ENCODE measurements at regions not wholly inside any gene's neighbourhood (a gene's known extent, or its start where the extent isn't known, plus 50 kb on each side); places are given as distances from the start of the nearest gene placed in this dataset.
"Not testable (repeated sequence)": the region's sequence is repeated elsewhere in the genome, so short reads cannot be mapped to it uniquely, and the experiment has no call there.

- intact Hi-C loops (cut with DNase I); H3K27me3 ChIP-seq; H3K4me1 ChIP-seq (replicated peaks in 1 of 2); H3K36me3 ChIP-seq (replicated peaks in 1 of 2); H3K9me3 ChIP-seq (replicated peaks in 1 of 3); H3K4me3 ChIP-seq: not testable (repeated sequence)
- peak in 1 of 2 donors; percentile 38 for TF ChIP-seq POLR2A (IDR thresholded peaks at IDR 0.05)
- peak overlapping the region in 3 of 5 donors; percentile 43 to 85 (median 74) for H3K27ac ChIP-seq
- WGBS, 4 donors: 30 to 56% (median 40%) methylated on average over 5 to 19 of the region's 19 CpGs
- peak; percentile 64 to 86 (median 81) for DNase-seq
These were observed 137.3 kb upstream of the ZNF469 start for GRCh38 chr16:88245241-88246081.

DNA sequence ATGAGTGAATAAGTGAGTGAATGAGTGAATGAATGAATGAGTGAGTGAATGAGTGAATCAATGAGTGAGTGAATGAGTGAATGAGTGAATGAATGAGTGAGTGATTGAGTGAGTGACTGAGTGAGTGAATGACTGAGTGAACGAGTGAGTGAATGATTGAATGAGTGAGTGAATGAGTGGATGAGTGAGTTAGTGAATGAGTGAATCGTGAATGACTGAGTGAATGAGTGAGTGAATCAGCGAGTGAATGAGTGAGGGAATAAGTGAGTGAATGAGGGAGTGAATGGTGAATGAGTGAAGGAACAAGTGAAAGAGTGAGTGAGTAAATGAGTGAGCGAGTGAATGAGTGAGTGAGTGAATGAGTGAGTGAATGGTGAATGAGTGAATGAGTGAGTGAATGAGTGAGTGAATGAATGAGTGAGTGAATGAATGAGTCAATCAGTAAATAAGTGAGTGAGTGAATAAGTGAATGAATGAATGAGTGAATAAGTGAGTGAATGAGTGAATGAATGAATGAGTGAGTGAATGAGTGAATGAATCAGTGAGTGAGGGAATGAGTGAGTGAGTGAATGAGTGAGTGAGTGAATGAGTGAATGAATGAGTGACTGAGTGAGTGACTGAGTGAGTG, 135.7 kb upstream of the ZNF469 start:
- intact Hi-C loops (cut with DNase I); H3K36me3 ChIP-seq (replicated peaks in 1 of 2); H3K27ac ChIP-seq; H3K4me1 ChIP-seq (replicated peaks in 1 of 2); H3K9me3 ChIP-seq (replicated peaks in 1 of 3); DNase-seq; H3K27me3 ChIP-seq; H3K4me3 ChIP-seq: not testable (repeated sequence)
- 89 to 95% (median 94%) methylated on average over 4 of the region's 4 CpGs for WGBS, 4 donors

GRCh38 chr16:88247583-88247966, 135.2 kb upstream of the ZNF469 start:
- H3K27ac ChIP-seq; H3K27me3 ChIP-seq; DNase-seq; H3K4me3 ChIP-seq; H3K9me3 ChIP-seq (replicated peaks in 1 of 3); H3K36me3 ChIP-seq (replicated peaks in 1 of 2); H3K4me1 ChIP-seq (replicated peaks in 1 of 2); intact Hi-C loops (cut with DNase I): not testable (repeated sequence)
- WGBS, 4 donors: 69 to 72% (median 71%) methylated on average over 5 of the region's 5 CpGs

GRCh38 chr16:88248761-88249160, 134.0 kb upstream of the ZNF469 start:
- DNase-seq; H3K9me3 ChIP-seq (replicated peaks in 1 of 3); H3K36me3 ChIP-seq (replicated peaks in 1 of 2); H3K4me3 ChIP-seq; intact Hi-C loops (cut with DNase I); H3K27me3 ChIP-seq; H3K4me1 ChIP-seq (replicated peaks in 1 of 2); H3K27ac ChIP-seq: not testable (repeated sequence)
- 84 to 92% (median 89%) methylated on average over 8 to 9 of the region's 9 CpGs for WGBS, 4 donors

- H3K4me1 ChIP-seq (replicated peaks in 1 of 2); H3K27me3 ChIP-seq; DNase-seq; intact Hi-C loops (cut with DNase I); H3K9me3 ChIP-seq (replicated peaks in 1 of 3); H3K4me3 ChIP-seq; H3K27ac ChIP-seq; H3K36me3 ChIP-seq (replicated peaks in 1 of 2): not testable (repeated sequence)
- 84 to 95% (median 87%) methylated on average over 5 of the region's 5 CpGs for WGBS, 4 donors
These were observed 132.4 kb upstream of the ZNF469 start for GRCh38 chr16:88250381-88250780.

- intact Hi-C loops (cut with DNase I); H3K9me3 ChIP-seq (replicated peaks in 1 of 3); DNase-seq; H3K27me3 ChIP-seq; H3K4me3 ChIP-seq; H3K4me1 ChIP-seq (replicated peaks in 1 of 2); H3K36me3 ChIP-seq (replicated peaks in 1 of 2); H3K27ac ChIP-seq: not testable (repeated sequence)
- 42 to 73% (median 71%) methylated on average over 3 to 5 of the region's 7 CpGs for WGBS, 4 donors
These were observed 130.5 kb upstream of the ZNF469 start for GRCh38 chr16:88252057-88252794.

- H3K4me1 ChIP-seq (replicated peaks in 1 of 2); H3K27ac ChIP-seq; H3K4me3 ChIP-seq; H3K36me3 ChIP-seq (replicated peaks in 1 of 2); H3K27me3 ChIP-seq; H3K9me3 ChIP-seq (replicated peaks in 1 of 3); intact Hi-C loops (cut with DNase I); DNase-seq: not testable (repeated sequence)
- WGBS, 4 donors: 91 to 100% (median 93%) methylated on average over 1 to 2 of the region's 2 CpGs
These were observed 124.6 kb upstream of the ZNF469 start for GRCh38 chr16:88258141-88258540.

DNA sequence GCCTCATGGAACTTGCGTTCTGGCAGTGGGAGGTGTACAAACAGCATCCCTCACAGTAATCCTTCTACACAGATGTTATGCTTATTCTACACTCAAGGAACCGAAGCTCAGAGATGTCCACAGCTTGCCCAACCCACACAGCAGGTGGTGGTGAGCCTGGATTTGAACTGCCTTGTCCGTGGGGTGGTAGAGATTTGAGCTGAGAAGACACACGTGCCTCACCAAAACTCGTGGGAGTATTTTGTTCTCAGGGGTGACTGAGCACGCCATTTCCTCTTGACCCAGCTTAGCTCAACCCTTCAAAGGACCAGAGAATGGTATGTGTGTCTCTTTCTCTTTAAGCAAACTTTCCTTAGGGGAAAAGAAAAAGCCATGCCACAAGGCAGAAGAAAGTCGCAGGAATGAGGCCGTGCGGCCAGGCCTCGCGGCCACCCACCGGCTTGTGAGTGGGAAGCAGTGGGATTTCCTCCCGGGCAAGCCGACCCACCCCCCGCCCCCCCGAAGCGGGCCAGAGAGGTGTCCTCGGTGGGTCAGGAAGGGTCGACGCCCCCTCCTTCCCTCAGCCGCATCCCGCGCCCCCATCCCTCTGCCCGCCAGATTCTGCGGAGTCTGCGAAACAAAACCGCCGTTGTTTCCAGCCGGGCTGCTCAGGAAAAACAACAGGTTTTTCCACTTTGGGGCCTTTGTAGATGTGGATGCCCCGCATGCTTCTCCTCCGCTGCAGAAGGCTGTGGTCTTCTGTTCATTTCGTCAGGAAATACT, 123.8 kb upstream of the ZNF469 start:
- 51 to 65% (median 54%) methylated on average over 10 to 32 of the region's 32 CpGs for WGBS, 4 donors
- H3K36me3 ChIP-seq (replicated peaks in 1 of 2); H3K27me3 ChIP-seq; H3K9me3 ChIP-seq (replicated peaks in 1 of 3); H3K4me3 ChIP-seq; H3K27ac ChIP-seq; H3K4me1 ChIP-seq (replicated peaks in 1 of 2); DNase-seq; intact Hi-C loops (cut with DNase I): not testable (repeated sequence)

- H3K27me3 ChIP-seq; H3K4me1 ChIP-seq (replicated peaks in 1 of 2); H3K9me3 ChIP-seq (replicated peaks in 1 of 3); intact Hi-C loops (cut with DNase I); DNase-seq; H3K36me3 ChIP-seq (replicated peaks in 1 of 2); H3K27ac ChIP-seq; H3K4me3 ChIP-seq: not testable (repeated sequence)
- WGBS, 4 donors: 71 to 86% (median 80%) methylated on average over 10 of the region's 10 CpGs
These were observed 123.2 kb upstream of the ZNF469 start for GRCh38 chr16:88259538-88259937.

DNA sequence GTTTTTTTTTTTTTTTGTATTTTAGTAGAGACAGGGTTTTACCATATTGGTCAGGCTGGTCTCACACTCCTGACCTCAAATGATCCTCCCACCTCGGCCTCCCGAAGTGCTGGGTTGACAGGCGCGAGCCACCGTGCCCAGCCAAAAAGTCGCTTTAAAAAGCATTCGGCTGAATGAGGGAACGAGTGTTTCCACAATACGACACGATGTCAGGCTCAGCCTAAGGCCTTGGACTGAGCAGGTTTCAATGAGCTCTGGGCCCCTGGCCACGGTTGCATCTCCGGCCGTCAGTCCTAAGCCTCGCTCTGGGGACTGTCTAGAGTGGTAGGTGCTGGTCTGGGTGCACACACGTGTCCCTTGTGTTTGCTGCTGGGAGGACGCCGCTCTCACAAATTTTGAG, 122.6 kb upstream of the ZNF469 start:
- DNase-seq; H3K9me3 ChIP-seq (replicated peaks in 1 of 3); H3K4me3 ChIP-seq; H3K36me3 ChIP-seq (replicated peaks in 1 of 2); intact Hi-C loops (cut with DNase I); H3K27me3 ChIP-seq; H3K4me1 ChIP-seq (replicated peaks in 1 of 2); H3K27ac ChIP-seq: not testable (repeated sequence)
- 92 to 95% (median 94%) methylated on average over 15 to 17 of the region's 17 CpGs for WGBS, 4 donors

Measured in adrenal gland (tissue), 9 donors.